NCI-H345 treated with DMSO at 0.1 percent for 48 hours (cell line): ENCODE measurements at regions not wholly inside any gene's neighbourhood (a gene's known extent, or its start where the extent isn't known, plus 50 kb on each side); places are given as distances from the start of the nearest gene placed in this dataset.
"Not testable (repeated sequence)": the region's sequence is repeated elsewhere in the genome, so short reads cannot be mapped to it uniquely, and the experiment has no call there.

Experiments
- DNase-seq: peaks from one replicate; lab custom pipeline; 2025; ENCODE audit not compliant: unreplicated experiment; lab: John Stamatoyannopoulos, UW

GRCh38 chr7:149930374-149931068 lies 56.8 kb downstream of the ATP6V0E2 start:
- not testable (repeated sequence) for DNase-seq

DNA sequence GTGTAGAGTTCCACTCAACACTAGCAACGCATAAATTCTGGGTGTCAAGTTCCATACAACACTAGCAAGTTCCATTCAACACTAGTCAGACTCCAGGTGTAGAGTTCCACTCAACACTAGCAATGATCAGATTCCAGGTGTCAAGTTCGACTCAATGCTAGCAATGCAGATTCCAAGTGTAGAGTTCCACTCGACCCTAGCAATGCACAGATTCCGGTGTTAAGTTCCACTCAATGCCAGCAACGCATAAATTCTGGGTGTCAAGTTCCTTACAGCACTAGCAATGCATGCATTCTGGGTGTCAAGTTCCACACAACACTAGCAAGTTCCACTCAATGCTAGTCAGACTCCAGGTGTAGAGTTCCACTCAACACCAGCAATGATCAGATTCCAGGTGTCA lies 60.0 kb downstream of the ATP6V0E2 start:
- not testable (repeated sequence) for DNase-seq

- not testable (repeated sequence) for DNase-seq
These were observed 73.6 kb downstream of the ATP6V0E2 start for GRCh38 chr7:149947346-149947745.

GRCh38 chr7:149948444-149948843 lies 74.7 kb downstream of the ATP6V0E2 start:
- DNase-seq = not testable (repeated sequence)

DNA sequence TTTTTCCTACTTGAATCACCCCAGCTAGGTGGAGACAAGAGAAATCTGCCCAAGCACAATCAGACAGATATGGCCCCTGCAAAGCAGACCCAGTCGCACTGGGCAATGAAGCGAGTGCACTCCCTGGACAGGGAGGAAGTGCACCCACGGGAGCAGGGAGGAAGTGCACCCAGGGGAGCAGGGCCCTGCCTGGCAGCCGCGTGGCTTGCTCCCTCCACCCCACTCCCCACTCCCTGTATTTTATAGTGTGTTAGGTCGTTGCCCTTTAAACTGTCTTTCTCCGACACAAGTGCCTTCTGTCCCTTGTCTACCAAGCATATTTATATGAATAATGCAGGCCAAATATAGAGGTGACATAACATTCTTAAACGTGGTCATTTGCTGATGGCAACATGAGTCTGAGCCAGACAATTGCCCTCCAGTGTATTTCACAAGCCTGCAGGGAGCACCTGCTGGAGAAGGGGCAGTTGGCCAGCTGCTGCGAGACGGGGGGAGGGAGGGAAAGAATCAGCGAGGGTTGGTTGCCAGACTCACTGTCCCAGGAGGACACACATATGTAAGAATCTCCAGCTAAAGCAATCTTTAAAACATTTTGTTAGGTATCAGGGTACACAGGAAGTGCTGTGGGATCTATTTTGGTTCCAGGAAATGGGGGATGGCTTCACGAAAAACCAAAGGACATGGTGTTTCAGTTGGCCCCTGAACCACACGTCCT lies 76.3 kb downstream of the ATP6V0E2 start:
- not testable (repeated sequence) for DNase-seq

- DNase-seq = not testable (repeated sequence)
These were observed 76.8 kb downstream of the ATP6V0E2 start for GRCh38 chr7:149950578-149950924.

GRCh38 chr7:149951579-149951978 lies 77.8 kb downstream of the ATP6V0E2 start:
- DNase-seq = not testable (repeated sequence)

DNA sequence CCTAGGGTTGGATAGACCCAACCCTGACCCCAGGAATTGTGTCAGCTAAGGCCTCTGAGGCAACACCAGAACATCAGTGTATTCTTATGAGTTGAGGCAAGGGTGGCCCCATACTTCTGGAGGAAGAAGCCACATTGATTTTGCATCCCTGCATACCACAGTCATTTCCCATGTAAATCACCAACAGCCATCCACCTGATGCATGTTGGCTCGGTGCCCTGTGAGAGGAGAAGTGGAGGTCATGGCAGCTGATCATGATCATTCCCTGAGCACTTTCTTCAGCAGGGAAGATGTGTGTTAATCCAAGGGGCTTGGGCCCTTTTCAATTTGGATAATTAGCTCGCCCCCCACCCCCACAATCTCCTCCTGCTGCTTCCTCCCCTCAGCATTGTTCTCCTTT lies 85.1 kb downstream of the ATP6V0E2 start:
- not testable (repeated sequence) for DNase-seq

DNA sequence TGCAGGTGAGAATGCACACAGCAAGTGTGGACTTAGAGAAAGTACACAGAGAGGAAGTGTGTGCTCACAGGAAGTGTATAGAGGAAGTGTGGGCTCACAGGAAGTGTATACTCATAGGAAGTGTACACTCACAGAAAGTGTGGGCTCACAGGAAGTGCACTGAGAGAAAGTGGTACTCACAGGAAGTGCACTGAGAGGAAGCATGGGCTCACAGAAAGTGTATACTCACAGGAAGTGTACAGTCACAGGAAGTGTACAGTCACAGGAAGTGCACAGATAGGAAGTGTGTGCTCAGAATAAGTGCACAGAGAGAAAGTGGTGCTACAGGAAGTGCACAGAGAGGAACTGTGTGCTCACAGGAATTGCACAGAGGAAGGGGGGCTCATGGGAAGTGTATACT lies 87.1 kb downstream of the ATP6V0E2 start:
- not testable (repeated sequence) for DNase-seq

GRCh38 chr7:149961878-149962277 lies 88.1 kb downstream of the ATP6V0E2 start:
- DNase-seq = not testable (repeated sequence)

DNA sequence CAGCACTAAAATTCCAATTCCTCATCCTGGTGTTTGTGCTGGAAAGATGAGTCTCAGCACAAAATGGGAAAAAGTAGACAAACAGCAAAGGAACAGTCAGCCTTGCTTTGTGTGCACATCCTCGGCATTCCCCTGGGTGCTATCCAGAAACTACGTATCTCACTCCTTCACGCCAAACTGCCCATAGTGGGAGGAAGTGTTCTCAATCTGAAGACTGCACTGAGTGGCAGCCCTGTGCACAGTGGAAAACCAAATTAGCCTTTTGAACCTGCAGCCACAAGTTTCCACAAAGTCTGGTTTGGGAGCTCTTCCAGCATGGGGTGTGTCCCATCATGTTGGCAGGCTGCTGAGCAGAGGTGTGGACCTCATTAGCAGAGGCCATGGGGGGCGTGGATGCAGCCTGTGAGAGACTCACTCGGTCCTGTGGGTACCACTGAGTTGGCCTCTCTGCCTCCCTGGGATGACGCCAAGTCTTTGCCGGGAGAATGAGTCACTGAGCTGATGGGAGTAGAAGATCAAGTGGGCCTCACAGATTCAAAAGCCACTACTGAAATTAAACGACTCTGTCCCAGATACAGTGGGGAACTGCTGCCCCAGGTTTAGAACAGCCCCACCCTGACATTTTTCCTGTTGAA lies 89.0 kb downstream of the ATP6V0E2 start:
- not testable (repeated sequence) for DNase-seq

DNA sequence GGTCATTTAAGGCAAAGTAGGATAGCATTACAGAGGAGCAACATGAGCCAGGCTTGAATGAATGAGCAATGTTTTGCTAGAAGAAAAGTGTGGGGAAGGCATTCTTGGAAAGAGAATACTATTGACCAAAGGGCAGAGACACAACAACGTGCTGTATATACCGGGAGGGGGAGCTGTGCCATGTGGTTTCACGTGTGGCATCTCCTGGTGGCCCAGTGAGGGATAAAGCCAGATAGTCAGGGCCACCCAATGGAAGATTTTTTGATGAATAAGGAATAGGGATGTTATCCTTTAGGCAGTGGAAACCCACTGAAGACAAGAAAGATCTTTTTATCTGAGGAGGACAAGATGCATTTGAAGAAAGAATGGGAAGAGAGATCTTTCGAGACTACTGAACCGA lies 90.2 kb downstream of the ATP6V0E2 start:
- not testable (repeated sequence) for DNase-seq

DNA sequence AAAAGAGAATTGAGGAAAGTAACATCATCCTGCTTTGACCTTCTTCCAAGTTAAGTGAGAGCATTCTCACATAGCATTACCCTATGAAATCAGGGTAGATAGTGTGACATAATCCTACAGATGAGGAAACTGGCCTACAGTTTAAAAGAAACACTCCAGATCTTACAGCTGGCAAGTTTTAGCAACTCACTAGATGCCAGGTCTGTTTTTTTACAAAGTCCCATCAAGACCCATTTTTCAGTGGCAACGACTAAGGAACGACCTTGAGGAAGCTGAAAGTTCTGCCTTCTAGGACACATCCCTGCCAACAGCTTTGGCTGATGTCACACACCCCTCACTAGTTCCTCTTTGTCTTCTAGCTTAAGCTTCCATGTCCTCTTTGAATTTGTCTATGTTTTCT lies 92.7 kb downstream of the ATP6V0E2 start:
- DNase-seq = not testable (repeated sequence)

GRCh38 chr7:149972977-149973376 lies 99.2 kb downstream of the ATP6V0E2 start:
- not testable (repeated sequence) for DNase-seq

DNA sequence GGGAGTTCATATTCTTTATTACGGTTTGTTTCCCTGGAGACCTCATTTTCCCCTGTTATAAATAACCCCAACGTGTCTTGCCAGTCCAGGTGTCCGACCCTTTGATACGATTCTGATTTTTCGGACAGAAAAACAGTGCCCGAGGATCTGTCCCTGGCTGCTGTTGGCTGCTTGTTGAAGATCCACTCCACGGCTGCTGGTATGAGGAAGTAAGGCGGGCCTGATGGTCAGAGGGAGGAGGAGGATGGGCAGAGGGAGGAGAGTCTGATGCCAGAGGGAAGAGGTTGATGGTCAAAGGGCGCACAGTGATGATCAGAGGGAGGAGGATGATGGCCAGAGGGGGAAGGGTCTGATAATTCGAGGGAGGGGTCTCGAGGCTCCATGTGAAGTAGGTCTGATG lies 99.9 kb downstream of the ATP6V0E2 start:
- DNase-seq = not testable (repeated sequence)

- not testable (repeated sequence) for DNase-seq
These were observed 101.8 kb downstream of the ATP6V0E2 start for GRCh38 chr7:149975608-149976007.

DNA sequence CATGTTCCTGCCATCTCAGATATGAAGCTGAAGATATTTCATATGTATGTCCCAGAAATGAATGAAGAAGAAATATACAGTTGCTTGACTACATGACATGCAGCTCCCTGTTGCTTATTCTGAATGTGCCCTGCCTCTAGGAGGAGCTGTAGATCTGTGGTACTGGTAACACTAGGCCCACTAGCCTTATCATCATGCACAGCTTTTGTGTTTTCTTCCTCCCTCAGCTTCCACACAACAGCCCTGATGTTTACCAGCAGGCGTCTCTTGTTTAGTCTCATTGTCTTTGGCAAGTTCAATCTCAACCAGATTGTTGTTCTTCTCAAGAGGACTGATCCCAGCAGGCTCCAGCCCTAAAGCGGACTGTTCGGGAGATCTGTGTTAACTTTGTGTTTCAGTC lies 104.8 kb downstream of the ATP6V0E2 start:
- DNase-seq = not testable (repeated sequence)

DNA sequence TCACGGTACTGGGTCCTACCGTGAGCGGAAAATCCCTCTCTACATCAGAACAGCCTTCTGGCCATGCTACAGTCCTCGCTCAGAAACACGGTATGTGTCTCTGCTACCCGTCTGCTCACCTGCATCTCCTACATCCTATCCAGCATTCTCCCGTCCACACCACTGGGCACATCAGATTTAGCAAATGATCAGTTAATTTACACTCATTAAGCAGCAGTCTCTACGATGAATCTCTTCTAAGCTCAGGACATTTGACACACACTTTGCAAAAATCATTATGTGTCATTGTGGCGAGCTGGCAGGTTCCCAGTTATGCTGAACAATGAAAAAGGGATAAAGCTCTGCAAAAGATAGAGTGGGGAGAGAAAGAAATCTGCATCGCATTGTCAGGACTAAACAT lies 105.2 kb downstream of the ATP6V0E2 start:
- not testable (repeated sequence) for DNase-seq

DNA sequence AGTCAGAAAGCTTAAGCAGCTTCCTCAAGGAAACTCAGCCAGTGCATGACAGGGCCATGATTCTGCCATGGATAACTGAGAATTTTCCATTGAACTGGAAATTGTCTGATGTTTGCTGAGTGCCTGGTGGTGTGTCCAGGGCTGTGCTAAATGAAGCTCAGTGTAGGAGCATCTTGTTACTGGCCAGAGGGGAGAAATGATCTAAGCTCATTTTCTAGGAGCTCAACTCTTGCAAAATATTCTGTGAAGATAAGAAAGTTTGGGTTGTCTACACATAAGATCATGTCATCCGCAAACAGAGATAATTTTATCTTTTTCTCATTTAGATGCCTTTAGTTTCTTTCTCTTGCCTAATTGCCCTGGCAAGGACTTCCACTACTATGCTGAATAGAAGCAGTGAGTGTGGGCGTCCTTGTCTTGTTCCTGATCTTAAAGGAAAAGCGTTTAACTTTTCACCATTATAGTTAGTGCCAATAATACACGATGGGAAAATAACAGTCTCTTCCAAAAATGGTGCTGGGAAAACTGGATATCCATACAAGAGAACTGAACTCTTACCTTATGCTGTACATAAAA lies 108.9 kb downstream of the ATP6V0E2 start:
- DNase-seq = not testable (repeated sequence)

DNA sequence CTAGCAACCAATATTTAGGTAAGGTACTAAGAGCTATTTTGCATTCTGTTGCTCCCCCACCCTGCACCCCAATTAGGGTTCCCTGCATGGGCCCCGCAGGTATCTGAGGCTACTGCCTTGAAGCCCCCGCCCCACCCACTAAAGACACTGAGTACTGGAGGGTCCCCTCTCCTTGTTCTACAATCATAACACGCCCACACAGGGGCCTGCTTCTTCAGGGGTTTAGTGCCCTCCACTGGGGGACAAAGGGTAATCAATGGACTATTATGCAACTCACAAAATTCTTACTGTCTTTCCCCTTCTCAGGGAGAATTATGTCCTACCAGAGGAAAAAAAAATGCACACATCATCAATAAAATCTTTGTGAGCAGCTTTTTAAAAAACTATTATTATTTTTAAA lies 113.1 kb downstream of the ATP6V0E2 start:
- DNase-seq = not testable (repeated sequence)

GRCh38 chr7:149991652-149992302 lies 118.0 kb downstream of the ATP6V0E2 start:
- not testable (repeated sequence) for DNase-seq
